Ecto neural progenitor cell (in vitro differentiated cells): ENCODE measurements at regions not wholly inside any gene's neighbourhood (a gene's known extent, or its start where the extent isn't known, plus 50 kb on each side); places are given as distances from the start of the nearest gene placed in this dataset.

Source experiments
- DNase-seq: peaks from one replicate; pipeline ENCODE4 v3.0.0-alpha.2; 2018; ENCODE audit warnings: low spot score

DNA sequence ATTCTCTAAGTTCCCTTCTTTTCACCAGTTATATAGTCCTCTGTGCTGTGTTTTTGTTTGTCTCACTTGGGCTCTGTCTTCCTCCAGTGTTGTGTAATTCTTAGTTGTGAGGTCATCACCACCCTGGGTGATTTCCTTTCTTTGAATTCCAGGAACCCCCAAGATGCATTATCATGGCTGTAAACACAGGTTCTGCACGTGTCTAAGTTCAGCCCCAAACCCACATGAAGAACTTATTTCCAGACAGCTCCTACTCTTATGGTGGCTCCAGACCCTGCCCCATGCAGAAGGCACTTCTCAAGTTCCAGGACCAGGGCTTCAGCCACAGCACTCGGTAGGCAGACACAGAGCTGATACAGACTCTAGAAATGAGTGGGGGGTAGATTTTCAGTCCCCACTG lies 560.5 kb downstream of the BCL11B start:
- no peak for DNase-seq

DNA sequence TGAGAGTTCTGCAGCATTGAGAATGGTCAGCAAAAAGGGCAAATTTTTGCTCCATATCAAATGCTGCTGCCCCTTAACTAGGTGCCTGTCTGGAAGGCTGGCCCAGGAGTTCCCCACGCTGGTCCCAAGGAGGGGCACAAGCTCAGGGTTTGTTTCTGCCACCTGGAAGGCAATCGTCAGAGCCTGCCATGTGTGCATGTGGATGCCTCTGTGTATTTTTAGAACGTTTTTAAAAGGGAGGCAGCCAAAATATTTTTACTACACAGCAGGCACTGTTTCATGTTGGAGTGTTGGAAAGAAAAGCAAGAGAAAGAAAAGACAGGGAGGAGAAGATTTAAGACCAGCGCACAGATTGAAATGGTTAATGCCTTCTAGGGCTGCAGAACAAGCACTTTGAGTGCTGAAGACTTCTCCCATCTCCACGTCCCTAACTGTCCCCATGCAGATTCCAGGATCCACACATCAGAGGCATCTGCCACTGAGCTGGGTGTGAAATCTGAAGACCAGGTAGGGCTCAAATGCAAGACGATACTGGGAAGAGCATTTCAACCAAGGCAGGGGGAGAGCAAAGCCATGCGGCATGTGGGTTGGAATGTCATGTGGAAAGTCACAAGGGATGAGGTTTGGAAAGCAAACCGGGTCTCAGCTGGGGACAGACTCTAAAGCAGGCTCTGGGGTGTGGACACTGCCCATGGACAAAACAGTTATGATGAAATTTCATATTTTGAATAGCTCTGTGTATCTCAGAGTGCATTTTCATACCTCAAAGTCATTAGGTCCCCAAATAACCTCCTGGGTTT lies 557.2 kb downstream of the BCL11B start:
- no peak for DNase-seq

DNA sequence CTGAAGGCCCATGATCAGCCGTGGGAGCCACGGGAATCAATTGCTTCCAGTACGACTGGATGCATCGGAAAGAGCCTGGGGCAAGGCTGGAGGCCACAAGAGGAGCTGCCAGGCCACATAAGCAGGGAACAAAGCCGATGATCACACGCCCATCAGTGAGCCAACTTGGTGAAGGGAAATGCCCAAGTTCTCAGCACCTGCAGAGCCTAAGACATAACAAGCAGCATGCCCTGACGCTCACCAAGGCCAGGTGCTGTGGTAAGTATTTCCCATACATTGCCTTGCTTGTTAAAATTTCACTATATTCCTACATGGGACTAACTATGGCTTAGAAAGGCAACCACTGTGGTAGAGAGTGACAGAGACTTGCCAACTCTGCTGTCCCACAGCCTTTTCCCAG lies 555.9 kb downstream of the BCL11B start:
- DNase-seq: no peak

DNA sequence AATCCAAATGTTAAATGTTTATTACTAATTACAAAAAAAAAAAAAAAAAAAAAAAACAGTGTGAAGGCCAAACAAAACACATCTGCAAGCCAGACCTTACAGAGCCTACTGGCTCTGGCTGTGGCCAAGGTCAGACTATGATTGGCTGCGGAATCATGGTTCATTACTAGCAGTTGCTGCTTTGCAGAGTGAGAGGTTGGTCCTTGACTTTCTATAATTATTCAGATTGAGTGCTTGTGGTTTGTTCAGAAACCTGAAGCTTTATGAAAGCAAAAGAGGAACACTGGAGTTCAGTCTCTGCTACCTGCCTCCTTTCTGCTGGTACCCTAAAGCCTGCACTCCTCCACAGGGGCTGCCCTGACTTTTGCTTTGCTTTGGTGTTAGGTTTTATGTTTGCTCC lies 550.9 kb downstream of the BCL11B start:
- DNase-seq: no peak

DNA sequence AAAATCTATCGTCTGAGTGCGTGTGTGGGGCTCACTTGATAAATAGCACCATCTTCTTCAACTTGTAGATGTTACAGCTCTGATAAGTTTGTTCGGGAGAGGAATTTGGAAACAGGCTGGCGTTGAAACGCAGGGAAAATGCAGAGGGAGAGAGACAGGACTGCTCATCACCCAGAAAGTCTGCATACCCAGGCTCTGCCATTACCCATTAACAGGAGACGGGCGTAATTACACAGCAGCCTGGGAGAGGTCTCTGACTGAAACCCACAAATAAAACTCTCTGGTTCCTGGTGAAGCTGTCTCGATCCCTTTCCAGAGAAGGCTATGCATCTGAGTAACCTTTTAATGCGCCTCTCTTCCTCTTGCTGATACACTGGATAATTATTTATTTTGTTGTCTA lies 547.3 kb downstream of the BCL11B start:
- DNase-seq: no peak

DNA sequence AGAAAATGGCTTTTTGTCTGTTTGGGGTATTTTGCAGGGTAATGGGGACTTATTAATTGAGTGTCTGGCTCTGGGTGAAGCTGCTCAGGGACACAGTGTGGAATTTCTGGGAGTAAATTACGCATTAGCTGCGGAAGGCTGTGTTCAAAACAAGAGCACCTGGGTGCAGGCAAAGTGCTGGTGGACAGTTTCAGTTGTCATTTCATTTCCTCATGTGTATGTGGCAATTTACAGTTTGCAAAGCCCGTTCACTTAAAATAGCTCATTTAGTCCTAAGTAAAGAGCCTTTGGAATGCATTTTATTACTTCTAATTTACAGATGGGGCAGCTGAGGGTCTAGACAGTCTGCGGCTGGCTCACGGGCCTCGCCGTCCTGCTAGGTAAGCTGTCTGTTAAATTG lies 546.8 kb downstream of the BCL11B start:
- DNase-seq: peak; percentile 21

DNA sequence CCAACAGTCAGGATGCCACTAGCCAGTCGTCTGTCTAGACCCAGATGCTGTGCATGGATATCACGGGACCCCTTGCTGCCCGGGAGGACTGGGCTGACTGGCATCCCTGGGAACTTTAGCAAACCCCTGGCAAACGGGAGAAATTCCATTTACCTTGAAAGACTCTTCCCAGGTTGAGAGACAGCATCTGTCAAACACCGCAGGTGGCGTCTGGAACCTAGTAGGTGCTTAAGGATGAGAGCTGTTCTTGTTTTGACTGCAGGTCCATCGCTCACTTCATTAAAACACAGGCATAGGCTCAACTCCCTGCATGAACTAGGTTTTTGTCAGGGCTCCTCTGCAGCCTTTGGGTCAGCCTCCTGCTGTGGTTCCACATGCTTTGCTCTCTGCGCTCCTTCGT lies 546.3 kb downstream of the BCL11B start:
- DNase-seq: no peak

DNA sequence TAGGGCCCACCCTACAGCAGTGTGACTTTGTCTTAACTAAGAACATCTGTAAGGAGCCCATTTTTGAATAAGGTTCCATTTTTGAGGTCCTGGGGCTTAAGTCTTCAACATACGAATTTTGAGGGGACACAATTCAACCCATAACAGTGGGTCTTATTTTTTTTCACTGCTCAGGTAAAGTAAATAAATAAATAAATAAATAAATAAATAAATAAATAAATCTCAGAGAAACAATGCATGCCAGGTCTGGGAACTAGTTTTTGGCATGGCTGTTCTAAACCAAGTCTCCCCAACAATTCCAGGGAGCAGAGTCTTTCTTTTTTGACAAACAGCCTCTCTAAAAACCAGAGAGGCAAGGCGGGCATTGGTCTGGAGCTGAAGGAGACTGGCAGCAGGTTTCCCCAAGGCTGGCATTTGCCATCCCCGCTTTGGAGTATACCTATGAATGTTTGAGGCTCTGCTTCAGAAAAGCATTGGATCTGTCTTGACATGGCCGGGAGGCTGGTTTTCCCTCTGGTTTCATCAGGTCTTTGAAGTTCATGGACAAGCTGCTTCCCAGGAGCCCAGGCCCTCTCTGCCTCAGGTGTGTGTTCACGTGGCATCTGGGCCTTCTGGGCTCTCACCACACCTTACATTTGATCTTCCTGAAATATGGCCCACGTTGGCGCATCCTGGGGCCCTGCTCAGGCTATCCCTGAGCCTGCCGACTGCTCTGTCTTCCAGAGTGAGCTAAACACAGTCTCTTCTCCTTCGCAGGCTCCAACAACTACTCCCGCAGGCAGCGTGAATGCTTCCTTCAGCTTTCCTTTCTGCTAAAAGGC lies 545.2 kb downstream of the BCL11B start:
- no peak for DNase-seq

DNA sequence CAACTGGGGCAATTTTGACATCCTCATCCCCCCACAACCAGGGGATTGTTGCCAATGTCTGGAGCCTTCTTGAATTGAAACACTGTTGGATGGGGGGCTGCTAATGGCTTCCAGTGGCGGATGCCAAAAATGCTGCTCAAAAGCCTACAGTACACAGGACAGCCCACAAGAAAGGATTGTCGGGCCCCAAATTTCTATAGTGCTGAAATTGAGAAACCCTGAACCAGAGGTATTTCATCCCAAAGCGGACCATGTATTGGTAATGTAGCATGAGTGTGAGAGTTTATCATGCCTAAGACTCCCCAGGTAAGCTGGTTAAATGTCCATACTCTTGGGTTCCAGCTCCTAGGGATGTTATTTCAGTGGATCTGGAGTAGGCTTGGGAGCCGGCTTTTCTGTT lies 544.0 kb downstream of the BCL11B start:
- DNase-seq: no peak

DNA sequence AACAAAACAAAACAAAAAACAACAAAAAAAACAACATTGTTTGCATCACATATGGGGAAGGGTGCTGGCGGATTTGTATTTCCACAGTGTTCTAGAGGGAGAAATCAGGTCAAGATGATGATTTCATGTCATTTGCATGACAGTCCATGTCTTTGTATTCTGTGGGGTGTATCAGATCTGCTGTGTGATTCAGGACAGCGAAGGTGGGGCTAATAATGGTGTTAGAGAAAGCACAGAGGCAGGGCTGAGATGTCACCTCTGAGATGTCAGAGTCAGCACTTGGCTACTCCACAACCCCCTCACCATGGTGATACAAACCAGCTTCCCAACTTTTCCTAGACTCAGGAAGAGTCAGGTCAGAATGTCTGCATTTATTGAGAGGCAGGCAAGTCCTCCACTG lies 543.2 kb downstream of the BCL11B start:
- DNase-seq: no peak

DNA sequence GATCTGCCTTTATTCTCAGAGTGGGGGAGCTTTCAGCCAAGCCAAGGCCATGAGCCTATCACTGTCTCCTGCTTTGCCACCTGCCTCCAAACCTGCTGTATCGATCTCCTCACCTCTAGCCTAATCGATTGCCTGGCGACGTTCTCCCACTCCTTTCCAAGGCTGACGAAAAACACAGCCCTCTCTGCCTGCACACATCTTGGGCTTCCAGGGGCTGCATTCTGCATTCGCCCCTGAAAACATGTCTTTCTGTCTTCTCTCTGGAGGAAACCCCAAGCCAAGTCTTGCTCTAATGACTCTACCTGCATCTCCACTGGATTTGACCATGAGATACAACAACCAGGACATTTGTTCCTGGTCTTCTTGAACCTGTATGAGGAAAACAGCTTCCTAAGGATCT lies 540.7 kb downstream of the BCL11B start:
- DNase-seq: no peak

DNA sequence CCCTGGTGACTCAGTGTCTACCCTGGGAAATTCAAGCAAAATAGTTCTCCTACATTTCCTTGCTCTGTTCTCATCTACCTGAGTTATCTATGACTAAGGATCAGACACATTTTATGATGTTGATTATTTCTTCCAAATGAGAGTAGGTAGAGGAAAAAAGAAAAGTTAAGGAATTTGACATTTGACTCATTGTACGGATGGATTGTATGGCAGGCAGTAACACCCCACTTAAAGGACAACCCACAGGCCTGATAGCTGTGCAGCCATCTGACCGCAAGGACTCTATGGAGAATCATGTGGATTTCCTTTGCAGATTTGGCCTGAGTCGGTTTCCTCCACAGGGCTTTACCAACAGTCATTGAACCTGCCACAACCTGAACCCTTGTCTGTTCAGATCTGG lies 540.3 kb downstream of the BCL11B start:
- no peak for DNase-seq

DNA sequence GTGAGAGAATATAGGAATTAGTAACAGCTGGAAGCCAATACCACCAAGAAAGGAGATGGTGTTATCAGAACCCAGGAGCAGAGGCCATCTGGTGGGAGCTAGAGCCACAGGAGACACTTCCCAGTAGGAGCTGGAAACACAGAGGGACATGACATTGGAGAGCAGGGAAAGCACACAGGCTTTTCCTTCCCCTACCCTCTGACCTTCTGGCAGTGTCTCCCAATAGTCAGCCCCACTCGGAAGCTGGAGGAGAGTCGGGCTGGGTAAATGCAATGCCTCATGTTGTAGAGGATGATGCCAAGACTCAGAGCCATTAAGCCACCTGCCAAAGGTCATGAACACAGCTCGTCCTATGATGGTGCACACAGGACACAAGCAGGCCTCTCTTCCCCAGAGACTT lies 538.5 kb downstream of the BCL11B start:
- DNase-seq: no peak

DNA sequence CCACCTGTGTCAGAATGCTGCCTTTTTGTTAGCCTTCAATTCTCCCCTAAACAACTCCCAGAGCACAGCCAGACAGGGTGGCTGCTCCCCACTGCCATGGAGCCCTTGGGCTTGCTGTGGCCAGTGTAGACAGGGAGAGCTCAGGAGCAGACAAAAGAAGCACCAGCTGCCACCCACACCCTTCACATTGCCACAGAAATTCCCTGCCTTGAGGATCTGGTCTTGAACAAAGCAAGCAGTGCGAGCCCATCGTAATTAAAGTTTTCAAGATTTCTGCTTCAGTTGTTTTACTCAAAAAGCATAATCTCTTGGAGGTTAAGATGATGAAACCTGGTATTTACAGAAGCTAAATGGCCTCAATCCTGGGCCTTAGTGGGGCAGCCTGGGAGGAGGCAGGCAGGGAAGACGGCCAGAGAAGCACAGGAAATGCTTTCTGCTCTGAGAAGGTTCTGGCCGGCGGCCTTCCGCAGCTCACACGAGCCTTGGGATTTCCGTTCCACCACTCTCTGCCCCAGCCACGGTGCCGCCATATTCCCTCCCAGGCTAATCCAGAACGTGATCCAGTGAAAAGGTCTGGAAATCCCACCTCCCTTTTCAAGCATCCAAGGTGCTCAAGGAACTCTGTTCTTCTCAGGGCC lies 535.2 kb downstream of the BCL11B start:
- DNase-seq: no peak

DNA sequence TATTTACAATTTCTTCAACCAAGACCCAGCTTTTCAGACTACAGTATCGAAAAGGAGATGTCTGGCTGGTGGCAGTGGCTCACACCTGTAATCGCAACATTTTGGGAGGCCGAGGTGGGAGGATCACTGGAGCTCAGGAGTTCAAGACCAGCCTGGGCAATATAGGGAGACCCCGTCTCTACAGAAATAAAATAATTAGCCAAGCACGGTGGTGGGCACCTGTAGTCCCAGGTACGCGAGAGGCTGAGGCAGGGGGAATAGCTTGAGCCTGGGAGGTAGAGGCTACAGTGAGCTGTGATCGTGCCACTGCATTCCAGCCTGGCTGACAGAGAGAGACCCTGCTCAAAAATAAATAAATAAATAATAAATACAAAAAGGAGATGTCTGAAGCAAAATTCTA lies 530.5 kb downstream of the BCL11B start:
- no peak for DNase-seq

DNA sequence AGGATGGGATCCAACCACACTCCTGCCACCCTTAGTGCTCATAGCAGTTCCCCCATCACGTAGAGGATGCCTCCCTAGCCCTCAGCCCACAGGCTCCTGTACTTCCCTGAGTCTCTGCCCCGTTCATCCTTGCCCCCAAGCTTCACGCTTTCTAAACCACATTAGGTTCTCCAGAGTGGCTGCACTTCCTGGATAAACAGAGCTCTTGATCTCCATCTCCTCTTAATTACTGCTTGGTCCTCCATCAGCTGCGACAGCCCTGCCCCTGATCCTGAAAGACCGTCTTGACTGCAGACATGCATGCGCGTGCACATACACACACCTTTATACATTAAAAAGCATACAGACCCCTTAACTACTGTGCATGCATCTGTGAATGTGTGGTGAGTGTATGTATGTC lies 530.0 kb downstream of the BCL11B start:
- no peak for DNase-seq

DNA sequence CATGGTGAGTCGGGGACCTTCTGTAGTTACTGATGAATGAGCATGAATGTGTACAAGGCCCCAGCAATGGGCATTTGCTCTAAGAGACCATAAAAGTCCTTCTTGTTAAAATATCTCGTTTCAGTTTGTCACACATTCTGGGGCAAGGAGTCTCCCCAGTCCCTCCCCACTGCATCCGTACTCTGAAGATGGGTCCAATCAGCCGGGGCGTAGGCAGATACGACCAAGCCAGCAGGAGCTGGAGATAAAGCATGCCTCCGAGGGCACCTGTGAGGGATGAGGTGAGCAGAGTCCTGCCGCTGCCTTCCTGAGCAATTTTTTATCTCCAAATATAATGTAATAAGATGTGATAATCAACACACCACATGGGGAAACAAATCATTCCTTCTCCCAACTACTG lies 528.5 kb downstream of the BCL11B start:
- DNase-seq: no peak

DNA sequence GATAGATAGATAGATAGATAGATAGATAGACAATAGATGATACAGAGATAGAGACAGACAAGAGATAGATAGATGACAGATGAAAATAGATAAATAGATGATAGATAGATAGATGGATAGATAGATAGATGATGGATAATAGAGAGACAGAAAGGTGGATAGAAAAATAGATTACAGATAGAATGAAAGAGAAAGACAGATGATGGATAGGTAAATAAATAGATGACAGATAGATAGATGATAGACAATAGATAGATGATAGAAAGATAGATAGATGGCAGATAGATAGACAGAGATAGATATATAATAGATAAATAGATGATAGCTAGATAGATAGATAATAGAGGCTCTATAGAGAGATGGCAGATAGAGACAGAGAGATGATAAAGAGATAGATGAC lies 523.0 kb downstream of the BCL11B start:
- no peak for DNase-seq

DNA sequence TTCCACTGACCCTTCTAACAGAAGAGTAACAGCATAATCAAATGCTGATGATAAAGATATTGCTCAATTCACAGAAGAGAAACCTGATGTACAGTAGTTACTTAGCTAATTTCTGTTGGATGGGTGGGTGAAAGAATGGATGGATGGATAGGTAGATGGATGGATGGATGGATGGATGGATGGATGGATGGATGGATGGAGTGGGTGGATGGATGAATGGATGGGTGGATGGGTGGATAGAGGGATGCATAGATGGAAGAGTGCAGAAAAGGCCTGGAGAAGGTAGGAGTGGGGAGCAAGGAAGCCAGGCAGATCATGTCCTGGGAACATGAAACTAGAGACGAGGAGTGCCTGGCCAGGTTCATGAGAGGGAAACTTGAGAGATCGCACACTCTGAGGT lies 520.9 kb downstream of the BCL11B start:
- DNase-seq: no peak

DNA sequence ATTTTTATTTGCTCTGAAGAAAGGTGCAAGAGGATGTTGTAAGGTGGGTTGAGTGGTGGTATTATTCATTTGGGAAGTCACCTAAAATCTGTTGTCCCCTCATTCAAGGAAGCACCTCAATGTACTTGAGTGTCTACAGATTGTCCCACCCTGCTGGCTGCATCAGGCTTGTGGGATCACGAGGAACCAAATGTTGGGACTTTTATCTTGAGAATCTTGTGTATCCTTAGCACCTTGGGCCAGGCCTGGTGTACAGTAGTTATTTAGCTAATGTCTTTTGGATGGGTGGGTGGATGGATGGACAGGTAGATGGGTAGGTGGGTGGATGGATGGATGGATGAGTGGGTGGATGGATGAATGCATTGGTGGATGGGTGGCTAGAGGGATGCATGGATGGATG lies 519.3 kb downstream of the BCL11B start:
- no peak for DNase-seq

DNA sequence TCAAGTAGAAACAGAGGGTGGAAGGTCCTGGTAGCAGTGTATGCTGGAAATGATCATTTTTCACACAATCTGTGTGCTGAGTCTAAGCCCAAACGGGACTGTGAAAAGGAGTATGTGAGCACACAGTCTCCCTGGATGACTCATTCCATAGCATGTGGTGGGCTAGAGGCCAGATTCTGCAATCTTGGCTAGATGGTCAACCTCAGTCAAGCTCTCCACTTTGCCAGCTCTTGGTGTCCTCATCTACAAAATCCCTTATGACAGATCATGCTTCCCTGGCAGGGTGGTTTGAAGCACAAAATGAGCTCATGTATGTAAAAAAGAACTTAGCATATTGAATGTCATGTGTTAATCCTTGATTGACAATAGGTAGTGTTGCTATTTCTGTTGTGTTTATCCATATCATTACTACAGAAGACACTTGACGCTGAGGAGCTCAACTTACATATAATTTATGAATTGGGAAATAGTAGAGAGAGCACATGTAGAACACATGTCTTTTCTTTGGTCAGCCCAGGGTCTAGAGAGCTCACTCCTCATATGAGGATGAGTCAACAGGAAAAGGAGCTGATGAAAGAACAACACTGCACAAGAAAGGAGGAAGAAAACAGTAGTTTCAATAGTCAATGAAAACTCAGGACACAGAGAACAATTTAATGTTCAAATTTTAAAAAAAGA lies 517.5 kb downstream of the BCL11B start:
- no peak for DNase-seq

DNA sequence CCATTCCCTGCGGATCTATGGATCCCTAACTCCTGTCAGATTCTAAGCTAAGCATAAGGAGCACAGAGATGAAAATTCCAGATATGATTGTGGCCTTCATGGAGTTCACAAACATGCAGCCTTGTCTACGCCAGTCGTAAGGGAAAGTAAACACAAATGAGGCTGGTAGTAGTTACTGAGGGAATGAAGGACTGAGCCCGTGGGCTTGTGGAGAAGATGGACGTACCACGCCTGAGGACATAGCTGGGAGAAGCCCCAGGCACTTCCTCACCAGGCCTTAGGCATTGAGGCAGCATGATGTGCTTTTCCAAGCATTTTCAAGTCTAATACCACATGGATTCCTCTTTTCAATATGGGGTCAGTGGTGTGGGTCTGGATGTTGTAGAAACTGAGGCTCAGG lies 515.2 kb downstream of the BCL11B start:
- no peak for DNase-seq

DNA sequence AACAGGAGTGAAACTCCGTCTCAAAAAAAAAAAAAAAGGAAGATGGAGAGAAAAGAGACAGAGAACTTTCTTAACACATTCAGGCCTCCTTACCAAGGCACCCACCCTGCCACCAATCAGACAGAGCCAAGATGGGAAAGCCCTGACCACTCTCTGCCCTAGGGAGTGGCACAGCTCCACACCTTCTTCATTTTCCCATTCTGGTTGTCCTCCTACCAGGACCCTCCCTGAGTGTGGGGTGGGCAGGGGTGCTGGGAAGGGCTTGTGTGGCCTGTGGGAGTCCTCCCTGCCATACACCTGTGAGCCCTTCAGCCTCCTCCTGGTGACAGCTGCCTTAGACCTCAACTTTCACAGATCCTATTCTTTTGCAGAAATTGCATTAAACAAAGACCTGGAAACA lies 513.6 kb downstream of the BCL11B start:
- DNase-seq: no peak
